GM18907 (cell line): ENCODE measurements at regions not wholly inside any gene's neighbourhood (a gene's known extent, or its start where the extent isn't known, plus 50 kb on each side); places are given as distances from the start of the nearest gene placed in this dataset.

Source experiments
- ATAC-seq: cut with Tn5 transposase; IDR thresholded peaks from one replicate; pipeline ENCODE4 v1.9.1; 2021; ENCODE audit warnings: mild to moderate bottlenecking, moderate library complexity; ENCODE audit not compliant: unreplicated experiment

- ATAC-seq, result no peak
These were observed 55.8 kb downstream of the KCNE4 start for GRCh38 chr2:223107825-223108224.

GRCh38 chr2:223108351-223109050 is 56.5 kb downstream of the KCNE4 start:
- ATAC-seq, result no peak

GRCh38 chr2:223109341-223109740 is 57.4 kb downstream of the KCNE4 start:
- no peak for ATAC-seq

- ATAC-seq, result no peak
These were observed 61.2 kb downstream of the KCNE4 start for GRCh38 chr2:223113161-223113560.

- ATAC-seq, result no peak
These were observed 62.2 kb downstream of the KCNE4 start for GRCh38 chr2:223114170-223114569.

GRCh38 chr2:223114917-223115316 is 62.9 kb downstream of the KCNE4 start:
- ATAC-seq, result no peak

- no peak for ATAC-seq
These were observed 65.5 kb downstream of the KCNE4 start for GRCh38 chr2:223117533-223117932.

- no peak for ATAC-seq
These were observed 69.3 kb downstream of the KCNE4 start for GRCh38 chr2:223121283-223121682.

GRCh38 chr2:223122781-223123180 is 70.8 kb downstream of the KCNE4 start:
- no peak for ATAC-seq

- no peak for ATAC-seq
These were observed 72.0 kb downstream of the KCNE4 start for GRCh38 chr2:223123855-223124610.

GRCh38 chr2:223141606-223142005 is 89.6 kb downstream of the KCNE4 start:
- no peak for ATAC-seq

GRCh38 chr2:223142118-223142517 is 90.1 kb downstream of the KCNE4 start:
- ATAC-seq, result no peak

GRCh38 chr2:223147431-223147830 is 95.4 kb downstream of the KCNE4 start:
- ATAC-seq, result no peak

- ATAC-seq, result no peak
These were observed 96.5 kb downstream of the KCNE4 start for GRCh38 chr2:223148516-223148915.

GRCh38 chr2:223155956-223156355 is 104.0 kb downstream of the KCNE4 start:
- no peak for ATAC-seq

- ATAC-seq, result no peak
These were observed 110.0 kb downstream of the KCNE4 start for GRCh38 chr2:223161873-223162458.

GRCh38 chr2:223165423-223166214 is 113.6 kb downstream of the KCNE4 start:
- ATAC-seq, result no peak

GRCh38 chr2:223166215-223166493 is 114.2 kb downstream of the KCNE4 start:
- no peak for ATAC-seq

- no peak for ATAC-seq
These were observed 115.1 kb downstream of the KCNE4 start for GRCh38 chr2:223166983-223167650.

- peak; percentile 87 for ATAC-seq
These were observed 118.0 kb downstream of the KCNE4 start for GRCh38 chr2:223169830-223170605.
